VCaP (cell line): ENCODE measurements at regions not wholly inside any gene's neighbourhood (a gene's known extent, or its start where the extent isn't known, plus 50 kb on each side); places are given as distances from the start of the nearest gene placed in this dataset.

ENCODE experiments used
- H3K27ac ChIP-seq: fragments of 450-650 bp; 2 replicates; pipeline ENCODE4 v1.5.1; 2017
- TF ChIP-seq, protein P1 (sequence below): fragments of 450-650 bp; conservative IDR thresholded peaks from 2 replicates; pipeline ENCODE4 v1.5.1; 2017; ENCODE audit warnings: mild to moderate bottlenecking, moderate library complexity

DNA sequence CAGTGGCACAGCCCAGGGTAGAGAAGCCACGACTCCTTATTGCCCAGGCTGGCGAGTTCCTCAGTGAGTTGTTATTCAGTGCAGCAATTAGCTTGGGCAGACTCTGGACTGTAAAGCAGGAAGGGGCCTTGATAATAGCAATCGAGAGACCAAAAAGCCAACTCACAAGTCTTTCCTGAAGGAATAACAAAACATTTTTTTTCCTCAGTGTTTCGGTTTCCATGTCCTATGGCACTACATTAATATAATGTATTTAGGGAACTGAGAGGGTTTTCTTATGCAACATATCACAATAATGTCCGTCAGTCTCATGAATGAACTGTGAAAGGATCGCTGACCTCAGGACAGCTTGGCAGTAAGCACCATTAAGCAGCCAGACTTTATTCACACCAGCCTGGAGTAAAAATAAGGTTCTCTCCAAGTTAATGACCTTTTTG, 248.9 kb upstream of the TBL1XR1 start:
- H3K27ac ChIP-seq = no peak overlapping the region
- TF ChIP-seq, protein P1, sequence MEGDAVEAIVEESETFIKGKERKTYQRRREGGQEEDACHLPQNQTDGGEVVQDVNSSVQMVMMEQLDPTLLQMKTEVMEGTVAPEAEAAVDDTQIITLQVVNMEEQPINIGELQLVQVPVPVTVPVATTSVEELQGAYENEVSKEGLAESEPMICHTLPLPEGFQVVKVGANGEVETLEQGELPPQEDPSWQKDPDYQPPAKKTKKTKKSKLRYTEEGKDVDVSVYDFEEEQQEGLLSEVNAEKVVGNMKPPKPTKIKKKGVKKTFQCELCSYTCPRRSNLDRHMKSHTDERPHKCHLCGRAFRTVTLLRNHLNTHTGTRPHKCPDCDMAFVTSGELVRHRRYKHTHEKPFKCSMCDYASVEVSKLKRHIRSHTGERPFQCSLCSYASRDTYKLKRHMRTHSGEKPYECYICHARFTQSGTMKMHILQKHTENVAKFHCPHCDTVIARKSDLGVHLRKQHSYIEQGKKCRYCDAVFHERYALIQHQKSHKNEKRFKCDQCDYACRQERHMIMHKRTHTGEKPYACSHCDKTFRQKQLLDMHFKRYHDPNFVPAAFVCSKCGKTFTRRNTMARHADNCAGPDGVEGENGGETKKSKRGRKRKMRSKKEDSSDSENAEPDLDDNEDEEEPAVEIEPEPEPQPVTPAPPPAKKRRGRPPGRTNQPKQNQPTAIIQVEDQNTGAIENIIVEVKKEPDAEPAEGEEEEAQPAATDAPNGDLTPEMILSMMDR = no peak

DNA sequence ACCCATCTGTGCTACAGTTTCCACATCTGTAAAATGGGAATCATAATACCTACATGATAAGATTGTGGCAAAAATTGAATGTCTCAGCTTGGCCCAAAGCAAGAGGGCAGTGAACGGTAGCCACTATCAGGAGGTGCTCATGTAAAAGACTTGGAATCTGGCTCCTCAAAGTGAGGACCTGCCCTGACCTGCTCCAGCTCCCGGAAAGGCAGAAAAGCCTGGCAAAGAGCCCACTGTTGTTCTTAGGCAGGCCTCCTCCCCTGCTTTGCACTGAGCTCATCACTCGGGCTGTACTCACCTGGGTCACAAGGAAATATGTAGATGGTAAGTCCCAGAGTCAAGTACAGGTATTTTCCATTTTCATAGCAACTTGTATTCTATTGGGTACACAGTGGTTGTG, 250.7 kb upstream of the TBL1XR1 start:
- TF ChIP-seq, protein P1 = no peak
- H3K27ac ChIP-seq = peak overlapping the region; percentile 21; the same call in 1 of the 2 replicates

DNA sequence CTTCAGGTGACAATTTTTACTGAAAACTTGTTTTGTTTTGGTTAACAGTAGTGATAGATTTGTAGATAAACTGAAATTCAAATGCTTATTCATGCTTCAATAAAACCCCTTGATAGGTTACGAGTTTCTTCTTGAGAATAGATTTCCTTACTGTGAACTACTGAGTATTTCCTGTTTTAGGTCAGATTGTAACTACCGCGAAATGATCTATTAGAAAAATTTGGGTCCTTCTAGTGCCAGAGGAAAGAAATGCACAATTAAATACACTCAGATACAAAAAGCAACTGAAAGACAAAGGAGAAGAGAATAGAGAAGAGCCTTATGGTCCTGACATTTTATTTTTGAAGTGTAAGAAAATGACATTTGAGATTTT, 251.7 kb upstream of the TBL1XR1 start:
- TF ChIP-seq, protein P1 = no peak
- no peak overlapping the region for H3K27ac ChIP-seq

DNA sequence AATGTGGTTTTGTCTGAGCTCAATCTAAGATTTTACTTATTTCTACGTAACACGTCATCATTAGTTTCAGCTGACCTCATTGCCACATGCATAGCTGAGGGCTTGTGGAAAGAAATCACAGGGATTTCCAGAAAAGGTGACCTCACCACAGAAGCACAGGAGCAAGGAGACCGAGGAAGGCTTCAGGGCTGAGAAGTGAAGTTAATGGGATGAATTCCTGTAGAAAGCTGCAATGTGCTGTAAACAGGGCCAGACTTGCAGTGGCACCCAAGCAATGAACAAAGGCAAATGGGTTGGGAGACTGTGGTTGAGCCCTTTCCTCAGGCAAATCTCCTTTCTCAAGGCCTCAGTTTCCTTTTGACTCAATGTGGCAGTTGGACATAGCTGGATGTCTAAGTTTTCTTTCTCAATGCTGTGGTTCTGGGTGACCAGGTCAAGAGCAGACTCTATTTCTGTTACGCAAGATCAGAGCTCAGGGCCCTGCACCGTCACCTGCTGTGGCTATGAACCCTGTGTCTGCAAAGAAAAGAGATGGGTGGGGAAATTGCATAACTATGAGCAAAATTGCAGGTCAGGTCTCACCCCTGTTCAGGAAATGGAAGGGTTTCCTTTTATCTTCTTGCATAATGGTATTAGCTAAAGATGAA, 252.2 kb upstream of the TBL1XR1 start:
- TF ChIP-seq, protein P1 = no peak
- no peak overlapping the region for H3K27ac ChIP-seq

DNA sequence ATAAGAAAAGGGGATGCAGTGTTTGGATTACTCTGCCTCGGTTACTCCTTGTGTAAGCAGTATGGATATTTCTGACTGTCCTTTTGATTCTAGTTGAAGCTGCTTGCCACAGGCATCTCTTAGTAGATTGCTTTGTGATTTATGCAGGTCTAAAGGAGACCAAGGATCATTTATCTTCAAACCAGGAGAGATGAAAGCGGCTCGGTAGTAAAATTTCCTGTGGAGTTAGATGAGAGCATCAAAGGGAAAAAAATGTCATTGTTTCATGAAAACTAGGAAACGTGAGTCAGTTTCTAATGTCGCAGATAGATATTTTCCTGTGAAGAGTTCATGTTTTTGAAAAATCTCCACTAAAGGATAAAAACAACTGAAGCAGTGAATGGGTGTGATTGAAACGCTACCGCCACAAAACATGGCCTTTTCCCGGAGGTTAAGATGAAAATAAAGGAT, 254.0 kb upstream of the TBL1XR1 start:
- TF ChIP-seq, protein P1 = no peak
- H3K27ac ChIP-seq = no peak overlapping the region

DNA sequence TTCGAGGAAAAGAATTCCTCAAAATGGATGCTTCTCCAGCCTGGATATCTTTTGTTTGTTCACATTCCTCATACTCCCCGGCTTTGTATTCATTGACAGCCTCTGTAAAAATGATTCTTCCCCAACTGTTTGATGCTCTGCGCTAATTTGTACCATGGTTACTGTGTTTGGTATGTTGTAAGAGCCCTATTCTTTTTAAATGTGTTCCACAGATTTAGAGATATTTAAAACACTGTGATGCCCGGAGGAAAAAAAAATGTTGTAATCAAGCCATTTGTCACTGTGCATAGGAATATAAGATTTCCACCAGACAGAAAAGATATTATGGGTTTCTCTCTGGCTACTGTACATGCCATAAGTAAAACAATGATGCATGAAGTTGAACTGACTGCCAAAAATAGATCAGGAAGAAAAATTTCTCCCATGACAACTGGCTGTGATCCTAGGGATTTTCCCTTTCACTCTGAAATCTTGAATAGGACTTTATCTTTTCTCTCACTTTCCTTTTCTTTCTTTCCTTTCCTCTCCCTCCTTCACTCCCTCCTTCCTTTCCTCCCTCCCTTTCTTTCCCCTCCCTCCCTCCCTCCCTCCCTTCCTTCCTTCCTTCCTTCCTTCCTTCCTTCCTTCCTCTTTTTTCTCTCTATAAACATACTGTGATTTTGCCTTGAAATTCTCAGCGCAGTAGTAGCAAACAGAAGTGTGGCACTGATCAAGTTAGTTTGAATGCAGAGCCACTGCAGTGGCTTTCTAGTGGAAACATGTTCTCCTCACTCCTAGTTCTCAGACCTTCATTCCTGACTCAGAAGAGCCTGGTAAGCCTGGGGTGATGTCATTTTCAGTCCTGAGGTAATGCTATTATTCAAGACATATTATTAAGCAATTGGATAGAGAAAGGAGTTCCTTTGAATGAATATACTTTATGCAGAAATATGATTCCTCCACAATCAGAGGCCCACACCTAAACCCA, 254.9 kb upstream of the TBL1XR1 start:
- H3K27ac ChIP-seq = 0 out of 2 replicates have a peak overlapping the region, but pooled peaks have one; percentile 16
- TF ChIP-seq, protein P1 = no peak

DNA sequence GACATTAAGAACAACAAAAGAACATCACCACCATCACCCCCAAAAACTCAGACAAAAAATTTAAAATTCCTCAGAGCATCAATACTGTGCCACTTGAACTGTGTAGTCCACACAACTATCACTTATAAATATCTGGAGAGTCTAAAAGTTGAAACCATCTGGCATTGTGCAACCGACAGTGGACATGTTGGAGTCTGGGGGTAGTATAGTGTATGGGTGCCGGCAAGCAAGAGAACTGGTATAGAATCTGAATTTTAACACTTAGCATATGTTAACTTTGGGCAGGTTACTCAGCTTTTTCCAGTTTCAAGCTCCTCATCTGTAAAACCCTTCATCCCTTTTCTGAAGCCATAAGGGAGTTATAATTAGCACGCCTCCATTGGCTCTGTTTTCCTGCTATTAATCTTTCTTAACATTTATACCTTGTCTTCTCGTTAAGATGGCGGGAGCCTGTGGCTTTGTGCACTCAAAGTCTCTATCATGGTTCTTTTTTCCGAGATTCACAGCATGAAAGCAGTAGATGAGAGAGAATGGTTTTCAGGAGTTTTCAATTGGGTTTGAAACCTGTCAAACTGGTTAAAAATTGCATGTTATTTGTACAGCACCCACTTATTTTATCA, 255.7 kb upstream of the TBL1XR1 start:
- 0 out of 2 replicates have a peak overlapping the region, but pooled peaks have one; percentile 16 for H3K27ac ChIP-seq
- TF ChIP-seq, protein P1 = no peak
